Stomach smooth muscle (tissue), 2 donors: ENCODE measurements at regions not wholly inside any gene's neighbourhood (a gene's known extent, or its start where the extent isn't known, plus 50 kb on each side); places are given as distances from the start of the nearest gene placed in this dataset.

Experiments used
- H3K27ac ChIP-seq: one replicate; pipeline ENCODE4 v1.7.0; 2013; ENCODE audit warnings: mild to moderate bottlenecking, low read length, inconsistent platforms
- H3K27me3 ChIP-seq, 2 donors: one replicate each; pipeline ENCODE4 v1.7.0; 2013; ENCODE audit warnings: low read length in 2 of 2; ENCODE audit not compliant: insufficient read depth in 2 of 2, control insufficient read depth in 1 of 2
- H3K36me3 ChIP-seq, 2 donors: one replicate each; pipeline ENCODE4 v1.7.0; 2013; ENCODE audit warnings: low read length in 2 of 2; ENCODE audit not compliant: control insufficient read depth in 2 of 2, insufficient read depth in 2 of 2
- H3K4me1 ChIP-seq: one replicate; pipeline ENCODE4 v1.7.0; 2013; ENCODE audit warnings: low read length; ENCODE audit not compliant: control insufficient read depth, insufficient read depth
- H3K4me3 ChIP-seq, 2 donors: one replicate each; pipeline ENCODE4 v1.7.0; 2013; ENCODE audit warnings: low read length in 2 of 2
- H3K9ac ChIP-seq, 2 donors: one replicate each; pipeline ENCODE4 v1.7.0; 2013; ENCODE audit warnings: low read length in 2 of 2, mild to moderate bottlenecking in 1 of 2
- H3K9me3 ChIP-seq, 2 donors: one replicate each; pipeline ENCODE4 v1.7.0; 2013; ENCODE audit warnings: low read length in 2 of 2; ENCODE audit not compliant: control insufficient read depth in 2 of 2
- donor health status: healthy.
- donor health status: Pancreatic carcinoma.

DNA sequence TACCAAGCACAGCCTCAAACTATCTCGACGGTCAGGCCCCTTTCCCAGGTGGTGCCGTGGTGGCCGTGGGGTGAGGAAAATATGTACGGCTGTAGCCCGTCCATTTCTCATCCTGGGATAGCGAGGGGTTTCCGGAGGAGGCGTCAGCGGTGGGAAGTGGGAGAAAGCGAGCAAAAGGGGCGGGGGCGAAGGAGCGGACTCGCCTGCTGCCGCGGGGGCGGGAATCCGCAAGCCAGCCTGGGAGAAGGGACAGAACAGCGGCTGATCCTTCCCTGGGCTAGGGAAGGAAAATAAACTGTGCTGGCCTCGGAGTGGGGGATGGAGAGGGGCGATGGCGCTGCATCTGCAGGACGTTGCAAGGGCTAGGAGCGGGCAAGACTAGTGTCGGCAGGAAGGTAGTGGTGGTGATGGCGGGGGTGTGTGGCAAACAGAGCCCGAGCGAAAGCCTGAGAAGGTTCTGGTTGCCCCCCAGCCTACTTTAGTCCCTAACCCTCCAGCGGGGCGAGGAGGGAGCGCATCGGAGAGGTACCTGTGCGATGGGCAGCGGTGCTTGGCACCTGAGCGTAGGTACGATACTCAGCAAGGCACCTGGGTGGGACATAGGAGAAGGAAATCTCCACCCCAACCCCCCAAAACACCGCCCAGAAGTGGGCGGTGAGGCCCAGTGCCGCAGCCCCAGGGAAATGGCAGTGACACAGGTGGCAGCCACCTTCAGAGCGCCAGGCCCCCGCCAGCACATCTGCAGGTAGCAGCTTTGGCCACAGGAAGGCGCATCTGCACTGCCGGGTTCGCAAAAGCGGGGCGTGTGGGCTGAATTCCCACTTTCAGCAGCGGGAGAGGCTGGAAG, 49.9 kb upstream of the STEAP1B start:
- no peak overlapping the region for H3K27ac ChIP-seq
- H3K9ac ChIP-seq, result no peak overlapping the region
- H3K4me3 ChIP-seq, result peak overlapping the region; percentile 35 to 59
- H3K27me3 ChIP-seq, result peaks cover 26 to 27% of the 10 kb centered on the region in 2 donors
- H3K9me3 ChIP-seq, result no peaks in the 10 kb centered on the region
- no peaks in the 10 kb centered on the region for H3K36me3 ChIP-seq
- peaks cover 9% of the 10 kb centered on the region for H3K4me1 ChIP-seq
